NCI-H2081 (cell line): ENCODE measurements at regions not wholly inside any gene's neighbourhood (a gene's known extent, or its start where the extent isn't known, plus 50 kb on each side); places are given as distances from the start of the nearest gene placed in this dataset.
"Not testable (repeated sequence)": the region's sequence is repeated elsewhere in the genome, so short reads cannot be mapped to it uniquely, and the experiment has no call there.

Experiments
- DNase-seq, 2 experiments: peaks; one replicate each; lab custom pipeline; 2025; lab: John Stamatoyannopoulos, UW

GRCh38 chr6:21918666-21919065 lies 325.1 kb downstream of the SOX4 start:
- no peak for DNase-seq

GRCh38 chr6:21922086-21922485 lies 328.5 kb downstream of the SOX4 start:
- no peak for DNase-seq

- no peak for DNase-seq
Observed at GRCh38 chr6:21924002-21924401, 330.5 kb downstream of the SOX4 start.

GRCh38 chr6:21928827-21929226 lies 335.3 kb downstream of the SOX4 start:
- DNase-seq, result peak in 1 of 2 experiments; percentile 30

- DNase-seq, result no peak
Observed at GRCh38 chr6:21931641-21932335, 338.2 kb downstream of the SOX4 start.

GRCh38 chr6:21933351-21933750 lies 339.8 kb downstream of the SOX4 start:
- DNase-seq, result no peak

GRCh38 chr6:21935142-21935541 lies 341.6 kb downstream of the SOX4 start:
- no peak for DNase-seq

GRCh38 chr6:21935561-21936028 lies 342.0 kb downstream of the SOX4 start:
- peak in 1 of 2 experiments; percentile 16 for DNase-seq

GRCh38 chr6:21937466-21937865 lies 343.9 kb downstream of the SOX4 start:
- no peak for DNase-seq

GRCh38 chr6:21939066-21939465 lies 345.5 kb downstream of the SOX4 start:
- not testable (repeated sequence) for DNase-seq

GRCh38 chr6:21941926-21942325 lies 348.4 kb downstream of the SOX4 start:
- no peak for DNase-seq

- peak in 1 of 2 experiments; percentile 4 for DNase-seq
Observed at GRCh38 chr6:21942897-21943296, 349.3 kb downstream of the SOX4 start.

- DNase-seq, result no peak
Observed at GRCh38 chr6:21946298-21946783, 350.5 kb downstream of the PRL start.

GRCh38 chr6:21947227-21947626 lies 349.6 kb downstream of the PRL start:
- not testable (repeated sequence) for DNase-seq

- peak in 1 of 2 experiments; percentile 17 for DNase-seq
Observed at GRCh38 chr6:21947731-21948386, 349.0 kb downstream of the PRL start.

GRCh38 chr6:21949211-21949801 lies 347.5 kb downstream of the PRL start:
- no peak for DNase-seq

GRCh38 chr6:21952367-21952766 lies 344.5 kb downstream of the PRL start:
- DNase-seq, result no peak

- peak; percentile 18 to 54 for DNase-seq
Observed at GRCh38 chr6:21953831-21954801, 342.7 kb downstream of the PRL start.

- DNase-seq, result no peak
Observed at GRCh38 chr6:21955053-21955595, 341.7 kb downstream of the PRL start.

GRCh38 chr6:21955951-21956350 lies 340.9 kb downstream of the PRL start:
- DNase-seq, result no peak

GRCh38 chr6:21958428-21958827 lies 338.4 kb downstream of the PRL start:
- DNase-seq, result no peak
